ENCODE measurements at regions not wholly inside any gene's neighbourhood (a gene's known extent, or its start where the extent isn't known, plus 50 kb on each side); places are given as distances from the start of the nearest gene placed in this dataset.

DNA sequence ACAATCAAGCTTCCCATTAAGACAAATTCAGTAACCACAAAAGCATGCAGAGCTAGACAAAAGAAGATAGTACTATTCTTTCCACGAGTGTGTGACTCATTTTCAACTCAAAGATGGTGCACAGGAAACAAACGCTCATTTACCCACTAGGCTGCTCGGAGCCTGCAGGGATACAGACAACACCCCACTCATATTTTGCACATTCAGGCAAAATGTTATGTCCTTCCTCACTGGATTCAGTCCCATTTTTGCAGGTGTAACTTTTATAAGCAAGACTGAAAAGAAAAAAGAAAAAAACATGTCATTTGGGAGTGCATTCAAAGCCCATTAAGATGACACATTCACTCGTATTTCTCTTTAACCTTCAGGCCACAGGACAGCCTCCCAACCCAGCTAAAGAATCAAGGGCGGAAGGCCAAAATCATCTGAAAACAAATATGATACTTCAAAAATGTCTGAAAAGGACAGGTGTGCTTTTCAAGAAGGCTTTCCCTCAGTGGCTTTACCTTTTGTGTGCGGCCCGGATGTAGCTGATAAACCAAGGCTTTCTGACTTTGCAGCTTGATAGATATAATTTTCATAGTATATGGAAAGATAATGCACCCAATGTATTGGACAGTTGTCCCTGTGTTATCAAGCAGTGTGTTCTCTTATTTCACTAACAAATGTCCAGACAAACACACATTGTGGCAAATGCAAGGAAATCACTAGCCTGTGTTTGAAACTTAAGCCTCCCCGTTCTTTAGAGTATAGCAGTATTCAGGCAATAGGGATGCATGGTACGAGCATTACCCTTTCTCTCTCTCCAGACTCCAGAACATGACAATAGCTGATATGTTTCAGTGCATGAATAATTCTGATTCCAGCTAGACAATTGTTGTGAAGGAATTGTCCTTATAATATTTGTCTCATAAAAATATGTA, 147.8 kb upstream of the KRR1 start:
- TF ChIP-seq EZH2phosphoT487 (IDR thresholded peaks at IDR 0.05) (no peak), CTCF (IDR thresholded peaks at IDR 0.05) (no peak), EZH2 (IDR thresholded peaks at IDR 0.05) (no peak)
